Stimulated activated effector memory CD8-positive, alpha-beta T cell treated with anti-CD3 and anti-CD28 coated beads, Interleukin-12 subunit alpha, Interleukin-12 subunit beta, amount 100 ng/mL, for 72 hours (primary cell): ENCODE measurements at regions not wholly inside any gene's neighbourhood (a gene's known extent, or its start where the extent isn't known, plus 50 kb on each side); places are given as distances from the start of the nearest gene placed in this dataset.

Experiments
- ATAC-seq: fragments of 150-1000 bp; cut with Tn5 transposase; 2 replicates; pipeline ENCODE4 v1.10.0; 2021
- DNase-seq, 2 donors: peaks; one replicate each; pipeline ENCODE4 v3.0.0; 2021 to 2022; ENCODE audit warnings: low spot score in 2 of 2
- H3K27ac Mint-ChIP-seq: one replicate; pipeline ENCODE4 v1.8.0; 2022; ENCODE audit warnings: mild to moderate bottlenecking, mixed read lengths
- H3K36me3 Mint-ChIP-seq: one replicate; pipeline ENCODE4 v1.8.0; 2022; ENCODE audit warnings: mild to moderate bottlenecking, mixed read lengths
- H3K4me1 Mint-ChIP-seq: one replicate; pipeline ENCODE4 v1.8.0; 2022; ENCODE audit warnings: mixed read lengths
- H3K4me3 Mint-ChIP-seq: one replicate; pipeline ENCODE4 v1.8.0; 2022; ENCODE audit warnings: mild to moderate bottlenecking, mixed read lengths
- H3K9me3 Mint-ChIP-seq: one replicate; pipeline ENCODE4 v1.8.0; 2022; ENCODE audit warnings: mixed read lengths

DNA sequence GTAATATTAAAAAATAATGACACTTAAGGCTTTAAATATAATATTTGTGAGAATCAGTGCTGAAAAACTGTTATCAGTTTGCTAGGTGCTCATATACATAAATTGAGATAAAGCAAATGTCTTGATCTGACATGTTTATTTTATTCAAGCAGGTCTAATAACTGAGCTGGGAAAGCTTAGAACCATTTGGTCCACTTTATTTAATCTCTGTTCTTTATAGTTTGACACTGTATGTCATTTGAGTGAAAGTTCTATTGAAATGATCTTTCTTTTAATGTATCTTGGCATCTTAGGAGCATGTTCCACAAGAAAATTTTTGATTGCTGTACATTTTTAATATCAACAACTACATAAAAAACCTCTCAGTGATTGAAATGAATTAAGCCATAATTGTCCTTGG lies 772.0 kb upstream of the NRSN1 start:
- Mint-ChIP-seq H3K9me3 (peaks cover 5% of the 10 kb centered on the region), H3K4me3 (no peak overlapping the region), H3K27ac (no peak overlapping the region), H3K4me1 (no peaks in the 10 kb centered on the region), H3K36me3 (no peaks in the 10 kb centered on the region)
- DNase-seq (no peak), ATAC-seq (no peak)

GRCh38 chr6:23357185-23357766 lies 768.7 kb upstream of the NRSN1 start:
- peaks cover 5% of the 10 kb centered on the region for H3K9me3 Mint-ChIP-seq

GRCh38 chr6:23365732-23366131 lies 760.3 kb upstream of the NRSN1 start:
- H3K27ac Mint-ChIP-seq: no peak overlapping the region
- no peaks in the 10 kb centered on the region for H3K36me3 Mint-ChIP-seq
- no peak overlapping the region for H3K4me3 Mint-ChIP-seq
- ATAC-seq: no peak
- H3K4me1 Mint-ChIP-seq: no peaks in the 10 kb centered on the region
- no peak for DNase-seq
- peaks cover 8% of the 10 kb centered on the region for H3K9me3 Mint-ChIP-seq

More at GRCh38 chr6:23357185-23357766, 768.7 kb upstream of the NRSN1 start:
- Mint-ChIP-seq H3K36me3 (no peaks in the 10 kb centered on the region), H3K4me1 (no peaks in the 10 kb centered on the region), H3K27ac (no peak overlapping the region), H3K4me3 (no peak overlapping the region)
- no peak for ATAC-seq
- DNase-seq: no peak

DNA sequence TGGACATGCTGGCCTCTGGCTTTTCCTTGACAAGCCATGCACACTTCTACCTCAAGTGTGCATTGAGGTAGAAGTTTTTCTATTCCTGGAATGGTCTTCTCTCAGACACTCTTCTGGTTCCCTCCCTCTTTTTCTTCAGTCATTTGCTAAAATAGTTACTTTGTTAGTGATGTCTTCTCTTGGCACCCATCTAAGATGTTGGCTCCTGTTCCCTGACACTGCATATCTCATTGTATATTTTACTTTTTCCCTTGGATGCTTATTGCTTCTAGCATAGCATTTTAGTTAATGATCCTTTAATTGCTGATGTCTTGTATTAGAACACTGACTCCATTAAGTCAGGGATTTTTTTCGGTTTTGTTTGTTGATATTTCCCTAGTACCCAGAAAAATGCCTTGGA lies 758.7 kb upstream of the NRSN1 start:
- DNase-seq: no peak
- H3K36me3 Mint-ChIP-seq: no peaks in the 10 kb centered on the region
- no peak overlapping the region for H3K4me3 Mint-ChIP-seq
- no peaks in the 10 kb centered on the region for H3K4me1 Mint-ChIP-seq
- no peak overlapping the region for H3K27ac Mint-ChIP-seq
- ATAC-seq: no peak
- peaks cover 8% of the 10 kb centered on the region for H3K9me3 Mint-ChIP-seq

GRCh38 chr6:23368557-23368956 lies 757.5 kb upstream of the NRSN1 start:
- H3K4me1 Mint-ChIP-seq: no peaks in the 10 kb centered on the region
- no peaks in the 10 kb centered on the region for H3K36me3 Mint-ChIP-seq
- DNase-seq (no peak), ATAC-seq (no peak)
- H3K9me3 Mint-ChIP-seq: peaks cover 6% of the 10 kb centered on the region
- no peak overlapping the region for H3K27ac Mint-ChIP-seq
- no peak overlapping the region for H3K4me3 Mint-ChIP-seq

- Mint-ChIP-seq H3K27ac (no peak overlapping the region), H3K4me1 (no peaks in the 10 kb centered on the region), H3K4me3 (no peak overlapping the region), H3K36me3 (no peaks in the 10 kb centered on the region), H3K9me3 (peaks cover 4% of the 10 kb centered on the region)
- DNase-seq (no peak), ATAC-seq (no peak)
Measured at GRCh38 chr6:23370051-23370450, 756.0 kb upstream of the NRSN1 start.

DNA sequence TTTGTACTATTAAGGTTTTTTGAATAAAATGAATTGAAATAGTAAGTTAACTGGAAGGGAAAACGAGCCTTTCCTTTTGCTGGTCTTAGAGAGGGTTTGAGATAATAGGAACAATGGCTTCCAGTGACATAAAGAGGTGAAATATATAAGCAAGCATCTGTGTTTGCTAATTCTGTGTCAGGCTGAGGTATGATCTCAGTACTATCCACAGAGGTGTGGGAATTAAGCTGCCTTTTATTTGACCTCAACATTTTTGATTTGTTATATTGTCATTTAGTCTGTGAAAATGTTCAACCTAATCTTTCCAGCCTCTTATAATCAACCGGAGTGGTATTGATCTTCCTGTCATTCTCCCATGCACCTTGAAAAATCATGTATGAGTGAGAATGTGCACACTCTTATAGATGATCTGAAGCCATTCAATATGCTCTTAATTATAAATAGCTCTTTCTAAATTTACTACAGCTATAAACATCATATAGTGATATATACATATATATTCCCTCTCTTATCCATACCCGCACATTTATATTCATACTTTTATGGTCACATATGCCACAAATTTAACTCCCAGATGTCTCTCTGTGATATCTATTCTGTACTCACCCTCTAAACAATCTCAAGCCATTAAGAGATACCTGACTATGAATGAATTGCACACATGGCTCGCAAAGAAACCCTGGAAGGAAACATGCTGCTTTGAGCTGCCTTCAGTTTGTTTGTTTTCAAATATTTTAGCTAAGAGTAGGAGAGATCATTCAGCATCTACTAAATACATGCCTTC lies 754.7 kb upstream of the NRSN1 start:
- ATAC-seq (no peak), DNase-seq (no peak)
- Mint-ChIP-seq H3K9me3 (peaks cover 4% of the 10 kb centered on the region), H3K4me3 (no peak overlapping the region), H3K36me3 (no peaks in the 10 kb centered on the region), H3K27ac (no peak overlapping the region), H3K4me1 (no peaks in the 10 kb centered on the region)

DNA sequence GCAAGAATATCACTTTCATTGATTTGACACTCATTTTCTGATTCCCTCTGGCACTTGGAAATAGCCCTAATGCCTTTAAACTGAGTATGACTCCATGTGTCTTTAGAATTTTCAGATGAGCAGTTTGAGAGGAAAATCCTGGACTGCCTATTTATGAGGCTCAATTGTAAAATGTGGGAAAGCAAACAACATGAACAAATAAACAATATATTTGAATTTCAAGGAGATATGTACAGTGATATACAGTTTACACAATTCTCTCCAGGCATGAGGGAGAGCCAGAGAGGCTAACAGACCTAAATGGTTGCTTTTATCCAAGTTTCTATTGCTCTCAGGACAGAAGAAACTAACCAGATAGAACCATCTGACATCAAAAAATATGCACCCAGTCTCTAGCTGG lies 748.2 kb upstream of the NRSN1 start:
- peaks cover 11% of the 10 kb centered on the region for H3K9me3 Mint-ChIP-seq
- H3K4me3 Mint-ChIP-seq: no peak overlapping the region
- no peaks in the 10 kb centered on the region for H3K36me3 Mint-ChIP-seq
- no peaks in the 10 kb centered on the region for H3K4me1 Mint-ChIP-seq
- no peak for ATAC-seq
- no peak for DNase-seq
- no peak overlapping the region for H3K27ac Mint-ChIP-seq

DNA sequence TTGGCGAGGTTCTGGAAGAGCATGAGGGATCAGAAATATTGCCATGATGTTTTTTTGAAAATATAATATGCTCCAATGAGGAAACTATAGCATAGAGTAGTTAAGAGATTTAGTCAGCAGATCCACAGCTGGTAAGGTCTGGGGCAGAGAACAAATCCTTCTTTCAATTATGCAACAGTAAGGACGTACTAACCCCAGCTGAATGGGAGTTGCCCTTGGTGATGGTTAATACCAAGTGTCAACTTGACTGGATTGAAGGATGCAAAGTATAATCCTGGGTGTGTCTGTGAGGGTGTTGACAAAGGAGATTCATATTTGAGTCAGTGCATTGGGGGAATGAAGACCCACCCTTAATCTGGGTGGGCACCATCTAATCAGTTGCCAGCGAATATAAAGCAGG lies 745.5 kb upstream of the NRSN1 start:
- ATAC-seq: no peak
- Mint-ChIP-seq H3K36me3 (no peaks in the 10 kb centered on the region), H3K4me3 (no peak overlapping the region), H3K4me1 (no peaks in the 10 kb centered on the region), H3K27ac (no peak overlapping the region), H3K9me3 (peaks cover 11% of the 10 kb centered on the region)
- DNase-seq: no peak

- no peak for ATAC-seq
- DNase-seq: no peak
- Mint-ChIP-seq H3K4me1 (no peaks in the 10 kb centered on the region), H3K36me3 (no peaks in the 10 kb centered on the region), H3K4me3 (no peak overlapping the region), H3K9me3 (peaks cover 10% of the 10 kb centered on the region), H3K27ac (no peak overlapping the region)
Measured at GRCh38 chr6:23388086-23388783, 737.8 kb upstream of the NRSN1 start.

DNA sequence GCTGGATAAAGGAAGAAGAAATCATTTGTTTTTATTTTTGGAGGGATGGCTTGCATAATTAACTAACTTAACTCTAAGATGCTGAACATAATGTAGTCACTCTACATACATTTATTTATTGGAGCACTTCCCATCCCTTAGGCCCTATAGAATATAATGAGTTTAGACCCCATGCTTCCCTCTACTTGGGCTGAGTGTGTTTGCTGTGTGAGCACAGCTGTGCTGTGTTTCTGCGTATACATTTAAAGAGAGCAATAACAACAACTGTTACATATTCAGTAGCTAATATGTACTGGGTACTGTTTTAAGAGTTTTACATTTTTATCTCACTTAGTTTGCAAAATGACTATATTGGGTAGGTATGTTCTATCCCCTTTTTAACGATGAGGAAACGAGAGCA lies 736.6 kb upstream of the NRSN1 start:
- Mint-ChIP-seq H3K36me3 (no peaks in the 10 kb centered on the region), H3K4me1 (no peaks in the 10 kb centered on the region), H3K27ac (no peak overlapping the region), H3K4me3 (no peak overlapping the region), H3K9me3 (peaks cover 13% of the 10 kb centered on the region)
- DNase-seq: no peak
- ATAC-seq: no peak

- H3K36me3 Mint-ChIP-seq: no peaks in the 10 kb centered on the region
- no peak for DNase-seq
- no peak overlapping the region for H3K27ac Mint-ChIP-seq
- ATAC-seq: no peak
- H3K9me3 Mint-ChIP-seq: peaks cover 13% of the 10 kb centered on the region
- H3K4me1 Mint-ChIP-seq: no peaks in the 10 kb centered on the region
- H3K4me3 Mint-ChIP-seq: no peak overlapping the region
Measured at GRCh38 chr6:23390221-23390620, 735.8 kb upstream of the NRSN1 start.

GRCh38 chr6:23394681-23395080 lies 731.3 kb upstream of the NRSN1 start:
- Mint-ChIP-seq H3K36me3 (no peaks in the 10 kb centered on the region), H3K27ac (no peak overlapping the region), H3K9me3 (peaks cover 6% of the 10 kb centered on the region), H3K4me3 (no peak overlapping the region), H3K4me1 (no peaks in the 10 kb centered on the region)
- no peak for DNase-seq
- ATAC-seq: no peak

- H3K36me3 Mint-ChIP-seq: no peaks in the 10 kb centered on the region
- H3K4me3 Mint-ChIP-seq: no peak overlapping the region
- peaks cover 6% of the 10 kb centered on the region for H3K9me3 Mint-ChIP-seq
- H3K4me1 Mint-ChIP-seq: no peaks in the 10 kb centered on the region
- ATAC-seq (no peak), DNase-seq (no peak)
- H3K27ac Mint-ChIP-seq: no peak overlapping the region
Measured at GRCh38 chr6:23395381-23395780, 730.6 kb upstream of the NRSN1 start.

DNA sequence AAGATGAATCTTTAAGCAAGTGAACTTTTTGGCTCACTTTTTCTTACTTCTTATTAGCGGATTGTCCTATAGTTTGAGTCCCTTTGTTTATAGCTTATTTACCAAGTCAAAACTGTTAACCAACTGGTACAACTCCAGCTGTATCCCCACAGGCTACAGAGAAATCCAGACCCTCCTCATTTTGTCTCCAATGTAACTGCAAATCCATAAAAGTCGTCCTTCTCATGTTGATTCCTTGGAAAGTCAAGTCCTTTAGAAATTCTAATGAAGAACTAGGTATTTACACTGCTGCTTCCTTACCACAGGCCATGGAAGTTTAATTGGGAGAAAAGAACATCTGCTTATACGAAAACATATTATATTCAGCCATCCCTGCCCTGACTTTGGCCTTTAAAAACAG lies 729.1 kb upstream of the NRSN1 start:
- Mint-ChIP-seq H3K9me3 (peaks cover 9% of the 10 kb centered on the region), H3K4me1 (no peaks in the 10 kb centered on the region), H3K4me3 (no peak overlapping the region), H3K27ac (no peak overlapping the region), H3K36me3 (no peaks in the 10 kb centered on the region)
- DNase-seq (no peak), ATAC-seq (no peak)

DNA sequence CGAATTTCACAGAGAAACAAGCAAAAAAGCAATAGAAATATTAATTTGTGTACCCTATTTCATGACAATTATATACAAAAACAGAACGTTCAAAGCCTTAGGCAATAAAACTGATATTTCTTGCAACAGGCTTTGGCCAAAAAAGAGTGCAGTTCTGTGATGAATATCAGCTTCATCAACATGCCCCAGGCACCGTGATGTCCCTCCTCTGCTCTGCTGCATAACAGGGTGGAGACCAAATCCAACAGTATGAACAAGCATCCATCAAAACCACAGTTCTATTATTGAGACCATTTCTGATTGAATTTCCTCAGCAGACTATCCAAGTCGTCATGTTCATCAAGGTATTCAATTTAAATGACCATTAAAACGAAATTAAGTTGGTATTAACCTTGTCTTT lies 722.6 kb upstream of the NRSN1 start:
- Mint-ChIP-seq H3K4me3 (no peak overlapping the region), H3K27ac (no peak overlapping the region), H3K9me3 (peaks cover 17% of the 10 kb centered on the region), H3K4me1 (no peaks in the 10 kb centered on the region), H3K36me3 (no peaks in the 10 kb centered on the region)
- no peak for ATAC-seq
- DNase-seq: no peak
